COLO829 (cell line): ENCODE measurements at regions not wholly inside any gene's neighbourhood (a gene's known extent, or its start where the extent isn't known, plus 50 kb on each side); places are given as distances from the start of the nearest gene placed in this dataset.
"Not testable (repeated sequence)": the region's sequence is repeated elsewhere in the genome, so short reads cannot be mapped to it uniquely, and the experiment has no call there.

Source experiments
- DNase-seq: peaks from one replicate; pipeline ENCODE4 v3.0.0; 2012; ENCODE audit warnings: low spot score

DNA sequence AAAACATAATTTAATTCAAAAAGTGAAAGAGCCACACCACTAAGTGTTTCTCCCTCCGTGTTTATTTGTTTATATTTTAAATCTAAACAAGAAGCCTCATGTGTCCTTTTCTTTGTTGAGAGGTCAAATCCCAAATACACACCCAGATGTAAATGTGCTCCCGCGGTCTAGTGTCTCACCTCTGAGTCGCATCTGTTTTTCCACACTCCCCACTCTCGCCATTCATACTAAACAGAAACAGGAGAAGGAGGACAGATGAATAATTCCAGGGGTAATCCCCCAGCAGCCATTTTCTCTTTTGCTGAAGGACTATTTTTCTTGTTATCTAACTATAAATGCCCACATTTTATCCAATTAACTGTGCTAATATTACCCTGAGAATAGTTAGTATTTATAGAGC, 361.6 kb upstream of the RIOK2 start:
- DNase-seq: no peak

DNA sequence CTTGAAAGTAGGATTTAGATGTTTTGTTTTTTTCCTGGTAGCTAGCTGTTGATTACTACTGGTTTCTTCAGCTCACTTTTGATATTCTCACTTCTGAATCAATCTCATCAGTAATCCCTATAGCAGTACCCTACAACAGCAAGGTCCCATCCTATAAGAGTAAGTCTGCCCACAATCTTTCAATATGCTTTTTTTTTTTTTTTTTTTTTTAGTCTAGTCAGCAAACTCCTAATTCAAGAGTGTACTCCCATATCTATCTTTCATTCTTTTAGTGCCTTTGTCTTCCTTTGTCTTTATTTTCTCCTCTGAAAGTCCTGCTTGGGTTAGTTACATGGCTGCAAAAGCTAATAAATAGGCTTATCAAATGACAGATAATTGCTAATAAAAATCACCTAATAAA, 362.4 kb upstream of the RIOK2 start:
- no peak for DNase-seq

DNA sequence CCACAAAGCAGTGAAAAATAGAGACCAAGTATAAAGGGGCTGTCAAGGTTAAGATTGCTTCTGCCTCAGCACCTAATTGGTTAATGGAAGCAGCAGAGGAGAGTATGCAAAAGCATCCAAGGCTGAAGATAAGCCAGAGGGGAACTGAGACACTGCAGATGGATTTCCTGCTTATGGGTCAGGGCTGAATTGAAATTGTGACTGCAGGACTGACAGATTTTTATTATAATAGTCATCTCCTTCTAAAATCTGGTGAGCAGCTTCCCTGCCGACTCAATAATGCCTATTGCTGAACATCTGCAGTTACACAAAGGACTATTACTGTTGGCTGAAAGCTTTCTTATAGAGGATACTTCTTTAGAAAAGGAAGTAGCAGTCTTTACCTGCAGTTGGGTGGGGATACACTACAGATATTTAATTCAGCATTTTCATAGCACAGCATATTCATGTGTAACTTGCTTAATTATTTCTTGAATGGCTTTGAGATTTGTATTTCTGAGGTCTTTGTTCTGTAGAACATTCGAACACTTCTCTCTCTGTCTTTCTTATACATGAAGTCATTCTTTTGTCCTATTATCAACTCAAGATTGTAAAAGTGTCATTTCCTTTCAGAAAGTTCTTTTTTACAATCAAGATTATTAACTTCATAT, 363.0 kb upstream of the RIOK2 start:
- DNase-seq: no peak

DNA sequence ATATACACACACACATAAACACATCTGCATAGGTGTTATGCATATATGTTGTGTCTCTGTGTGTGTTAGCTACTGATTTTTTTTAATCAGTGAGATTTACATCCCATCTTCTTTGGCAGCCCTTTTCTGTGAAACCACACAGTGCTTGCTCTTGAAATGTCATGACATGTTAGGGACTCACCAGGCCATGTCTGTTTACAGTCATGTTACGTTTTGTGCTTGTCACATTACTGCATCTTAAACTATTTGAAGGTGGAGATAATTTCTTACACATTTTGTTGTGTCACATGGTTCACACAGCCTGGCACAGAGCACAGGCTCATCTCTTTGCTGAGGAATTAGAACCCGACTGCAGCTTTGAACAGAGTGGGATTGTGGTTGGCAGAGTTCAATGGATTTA, 364.4 kb upstream of the RIOK2 start:
- DNase-seq: no peak

DNA sequence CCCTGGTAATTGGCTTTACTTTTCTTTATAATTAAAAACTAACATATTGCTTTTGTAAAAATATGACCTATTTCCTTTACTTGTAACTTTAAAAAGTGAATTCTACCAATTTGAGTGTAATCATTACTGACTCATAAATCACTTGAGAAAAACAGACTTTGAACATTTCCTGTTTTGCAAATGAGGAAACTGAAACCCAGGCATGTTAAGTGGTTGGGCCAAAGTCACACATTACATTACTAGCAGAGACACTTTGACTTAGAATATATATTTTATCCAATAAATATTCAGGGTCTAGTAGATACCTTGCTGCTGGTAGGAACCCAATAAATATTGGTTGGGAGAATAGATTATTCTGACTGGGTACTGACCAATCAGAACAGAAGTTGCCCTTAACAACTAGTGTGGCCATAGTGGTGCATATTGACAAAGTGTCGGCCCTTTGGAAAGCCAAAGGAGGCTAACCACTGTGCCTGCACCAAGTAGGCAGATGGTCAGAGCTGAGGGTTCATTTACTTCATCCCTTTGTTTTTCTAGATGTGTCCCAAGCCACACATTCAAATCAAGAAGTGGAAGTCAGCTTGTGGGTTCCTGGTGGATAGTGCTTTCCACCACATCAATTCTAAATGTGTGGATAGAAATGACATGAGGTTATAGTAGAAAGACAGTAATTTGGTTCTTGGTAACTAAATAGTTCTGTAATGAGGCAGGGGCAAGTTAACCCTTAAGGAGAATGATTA, 365.1 kb upstream of the RIOK2 start:
- no peak for DNase-seq

DNA sequence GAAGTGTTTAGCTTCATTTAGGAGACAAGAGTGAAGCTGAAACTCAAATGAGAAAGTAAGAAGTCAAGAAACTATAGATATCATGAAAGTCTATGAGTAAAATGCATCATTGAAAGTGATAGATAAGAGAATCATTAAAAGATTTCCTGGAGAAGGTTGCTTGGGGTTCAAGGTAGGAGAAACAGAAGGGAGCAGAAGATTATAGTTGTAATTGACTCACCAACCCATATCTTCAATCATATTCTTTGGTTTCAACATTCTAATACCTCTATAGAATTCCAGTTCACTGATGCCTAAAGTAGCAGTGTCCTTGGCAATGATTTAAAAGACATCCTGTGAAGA, 365.7 kb upstream of the RIOK2 start:
- no peak for DNase-seq

DNA sequence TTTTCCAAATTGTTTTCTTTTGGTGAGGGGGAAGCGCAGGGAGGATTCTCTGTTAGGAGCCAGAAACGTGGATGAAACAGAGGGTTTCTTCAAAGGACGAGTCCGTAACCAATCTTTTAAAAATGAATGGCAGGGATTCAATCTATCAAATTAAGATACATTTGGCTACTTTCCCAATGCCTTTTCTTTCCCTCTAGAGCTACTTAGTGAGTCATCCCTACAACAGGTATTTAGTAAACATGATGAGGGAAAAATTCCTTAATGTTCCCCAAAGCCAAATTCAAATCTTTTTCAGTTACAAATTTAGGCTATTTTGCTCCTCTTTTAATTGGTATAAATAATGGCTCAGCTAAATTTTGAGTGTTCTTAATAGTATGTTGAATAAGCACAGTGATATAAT, 366.4 kb upstream of the RIOK2 start:
- DNase-seq: no peak

DNA sequence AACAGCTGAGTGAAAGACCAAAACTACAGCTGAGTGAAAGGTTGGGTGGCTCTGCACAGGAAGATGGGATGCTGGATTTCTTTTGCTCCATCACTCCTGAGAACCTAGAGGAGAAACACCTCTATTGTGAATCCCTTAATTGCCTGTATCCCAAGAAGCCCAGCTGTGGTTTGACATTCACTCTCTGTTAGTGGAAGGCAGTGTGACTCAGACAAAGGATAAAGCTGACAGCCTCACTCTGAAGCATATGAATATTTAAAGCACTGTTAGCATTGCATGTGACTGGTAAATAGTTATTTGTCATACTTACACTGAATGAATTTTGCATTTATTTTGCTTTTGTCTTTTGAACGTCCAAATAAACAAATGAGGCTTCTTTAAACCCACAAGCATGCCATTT, 367.1 kb upstream of the RIOK2 start:
- peak; percentile 6 for DNase-seq

DNA sequence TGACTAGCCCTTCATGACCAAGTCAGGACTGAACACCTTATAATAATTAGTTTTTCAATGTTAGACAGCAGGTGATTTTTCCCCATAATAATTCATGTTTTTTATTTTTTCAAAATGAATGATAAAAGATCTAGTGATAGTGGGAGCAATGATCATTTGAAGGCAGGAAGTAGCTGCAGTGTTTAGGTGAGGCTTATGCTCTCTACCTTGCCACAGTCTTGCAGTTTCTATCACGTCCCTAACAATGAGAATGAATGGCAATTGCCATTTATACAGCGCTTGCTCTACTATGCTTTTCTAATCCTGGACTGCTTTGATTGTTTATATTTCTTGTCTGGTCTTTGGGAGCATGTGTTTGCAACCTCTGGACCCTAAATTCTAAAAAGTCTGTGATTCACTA, 367.8 kb upstream of the RIOK2 start:
- DNase-seq: no peak

DNA sequence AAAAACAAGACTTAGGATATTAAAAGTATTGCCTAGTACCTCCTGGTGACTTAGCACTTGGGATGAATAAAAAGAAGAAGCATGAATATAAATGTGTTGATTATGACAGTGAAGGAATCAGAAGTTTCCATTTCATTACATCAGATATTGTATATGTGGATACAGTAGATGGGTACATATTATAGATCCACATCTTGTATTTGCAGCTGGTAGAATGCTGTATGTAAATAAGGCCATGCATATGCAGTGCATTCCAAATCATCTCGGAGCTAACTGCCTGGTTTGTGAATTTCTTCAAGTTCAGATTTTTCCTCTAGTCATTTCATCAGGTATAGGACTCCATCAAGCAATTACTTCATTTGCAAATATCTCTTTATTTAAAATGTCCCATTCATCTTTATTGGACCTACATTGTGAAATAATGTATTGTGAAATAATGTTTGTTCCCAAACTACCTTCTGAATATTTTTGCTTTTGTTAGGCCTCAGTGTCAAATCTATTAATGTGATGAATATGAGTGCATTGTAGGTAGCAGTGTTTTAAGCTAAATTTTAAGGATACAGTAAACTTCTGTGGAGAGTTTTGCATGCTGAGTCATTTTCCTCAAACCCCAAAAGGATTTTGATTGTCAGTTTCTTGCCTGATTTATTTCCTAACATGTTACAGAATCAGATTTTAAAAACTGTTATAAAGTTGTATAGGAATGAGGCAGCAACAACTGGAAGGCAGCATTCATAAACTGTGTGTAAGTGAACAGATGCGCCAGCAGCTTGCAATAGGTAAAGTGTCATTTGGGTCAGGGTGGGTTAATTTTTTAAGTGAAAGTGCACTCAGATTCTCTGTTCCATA, 370.8 kb upstream of the RIOK2 start:
- no peak for DNase-seq

DNA sequence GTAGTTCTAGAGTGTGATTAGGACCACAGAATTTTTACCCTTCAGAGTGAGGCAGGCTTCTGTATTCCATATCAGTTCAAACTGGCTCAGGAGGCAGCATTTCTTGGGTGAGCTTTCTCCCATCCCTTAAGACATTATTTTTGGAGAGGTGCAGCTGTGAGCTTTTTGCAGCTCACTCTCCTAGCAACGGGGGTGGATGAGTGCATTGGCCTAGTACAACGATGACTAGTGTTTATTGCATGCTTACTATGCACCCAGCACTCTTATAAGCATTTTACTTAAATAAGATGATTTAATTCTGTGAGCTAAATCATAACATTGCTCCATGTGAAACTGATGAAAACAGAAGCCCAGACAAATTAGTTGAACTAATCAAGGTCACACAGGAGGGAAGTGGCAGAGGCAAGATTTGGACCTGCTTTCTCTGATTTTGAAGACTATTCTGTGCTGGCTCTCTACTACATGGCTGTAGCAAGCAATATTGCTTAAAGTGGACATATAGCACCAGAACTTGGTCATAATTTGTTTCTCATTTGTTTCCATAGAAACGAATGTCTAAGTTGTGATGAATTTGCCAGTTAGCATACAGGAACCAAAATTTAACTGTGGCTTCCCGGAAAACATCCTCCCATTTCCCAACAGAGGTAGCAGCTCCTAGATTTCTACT, 372.1 kb upstream of the RIOK2 start:
- DNase-seq: no peak

DNA sequence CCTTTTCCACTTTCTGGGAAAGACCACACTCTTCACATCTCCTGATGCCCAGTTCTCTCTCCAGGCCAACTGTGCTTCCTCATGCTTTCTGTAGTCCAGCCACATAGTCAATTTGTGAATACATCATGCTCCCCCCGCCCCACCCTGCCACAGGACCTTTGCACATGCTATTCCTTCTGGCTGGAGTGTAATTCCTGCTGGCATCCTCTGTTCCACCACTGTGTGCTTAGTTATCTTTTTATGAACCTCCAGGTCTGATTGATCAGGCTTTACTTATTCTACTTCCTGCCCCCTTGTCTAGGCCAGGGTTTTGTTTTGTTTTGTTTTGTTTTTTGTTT, 372.6 kb upstream of the RIOK2 start:
- no peak for DNase-seq

DNA sequence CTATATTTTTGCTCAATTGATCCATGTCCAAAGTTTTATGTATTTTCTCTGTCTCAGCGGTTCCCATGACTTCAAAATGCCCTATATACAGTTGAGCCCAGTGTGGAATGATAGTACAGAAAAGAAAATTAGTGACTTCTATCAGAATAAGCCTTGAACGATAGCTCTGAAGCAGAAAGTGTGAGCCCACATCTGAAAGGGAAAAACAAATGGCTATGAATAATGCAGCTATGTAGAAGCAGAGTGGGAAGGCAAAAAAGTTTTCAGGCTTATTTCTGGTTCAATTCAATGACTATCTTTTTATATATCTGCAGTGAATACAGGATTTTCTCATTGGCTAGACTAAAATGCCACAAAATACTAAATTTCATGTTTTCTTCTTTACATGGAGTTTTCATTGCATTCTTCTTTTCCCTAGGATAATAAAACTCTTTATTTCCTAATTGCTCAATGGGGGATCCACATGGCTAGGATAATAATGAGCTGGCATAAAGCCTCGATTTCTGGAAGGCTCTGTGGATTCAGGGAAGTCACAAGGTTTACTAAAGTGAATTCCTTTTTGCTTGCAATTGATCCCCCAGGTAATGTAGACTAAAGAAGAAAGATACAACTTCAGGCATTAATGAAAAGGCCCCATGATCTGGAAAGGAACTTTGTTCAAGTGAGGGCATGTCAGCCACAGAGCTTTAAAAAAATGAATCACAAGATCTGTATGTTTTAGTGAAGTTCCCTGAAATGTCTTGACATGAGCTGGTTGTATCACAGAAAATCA, 377.0 kb upstream of the RIOK2 start:
- peak; percentile 4 for DNase-seq

DNA sequence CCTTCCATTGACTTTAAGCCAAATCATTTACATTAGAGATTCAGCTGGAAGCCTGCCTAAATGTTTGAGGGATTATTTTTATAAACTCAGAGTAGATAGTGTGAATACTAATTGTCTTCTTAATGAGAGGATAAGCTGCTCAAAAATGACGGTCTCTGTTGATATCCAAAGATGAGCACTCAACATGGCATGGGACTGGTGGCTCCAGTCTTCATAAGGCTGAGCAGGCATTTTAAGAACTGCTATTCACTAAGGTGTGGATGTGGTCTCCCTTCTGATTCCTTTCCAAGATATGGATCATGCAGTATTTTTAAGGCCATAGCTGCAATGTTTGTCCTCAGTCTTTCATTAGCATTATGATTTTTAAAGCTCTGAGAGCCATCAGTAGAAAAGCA, 377.5 kb upstream of the RIOK2 start:
- DNase-seq: no peak

DNA sequence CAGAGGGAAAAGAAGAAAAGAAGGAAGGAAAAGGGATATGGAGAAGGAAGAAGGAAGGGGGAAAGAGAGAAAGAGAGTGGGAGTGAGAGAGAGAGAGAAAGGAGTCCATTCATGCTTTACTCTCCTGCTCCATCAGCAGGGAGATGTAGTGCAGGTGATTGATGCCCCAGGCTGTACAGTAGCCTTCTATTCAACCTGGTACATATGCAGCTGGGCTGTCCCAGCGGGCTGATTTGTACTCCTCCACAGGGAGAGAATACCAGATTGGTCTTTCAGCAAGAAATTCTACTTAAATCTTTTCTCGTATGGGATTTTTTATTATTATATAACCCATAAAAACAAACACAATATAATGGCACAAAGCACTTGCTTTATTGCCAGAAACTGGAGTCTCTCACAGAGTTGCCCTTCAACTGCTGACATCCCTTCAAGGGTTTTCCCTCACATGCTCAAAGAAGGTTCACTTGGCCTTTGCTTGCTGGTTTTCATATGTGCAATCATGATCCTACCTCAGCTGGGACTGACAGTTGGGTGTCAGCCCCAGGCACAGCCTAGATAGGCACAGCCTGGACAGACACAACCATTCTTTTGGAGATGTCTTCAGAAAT, 380.1 kb upstream of the RIOK2 start:
- no peak for DNase-seq

DNA sequence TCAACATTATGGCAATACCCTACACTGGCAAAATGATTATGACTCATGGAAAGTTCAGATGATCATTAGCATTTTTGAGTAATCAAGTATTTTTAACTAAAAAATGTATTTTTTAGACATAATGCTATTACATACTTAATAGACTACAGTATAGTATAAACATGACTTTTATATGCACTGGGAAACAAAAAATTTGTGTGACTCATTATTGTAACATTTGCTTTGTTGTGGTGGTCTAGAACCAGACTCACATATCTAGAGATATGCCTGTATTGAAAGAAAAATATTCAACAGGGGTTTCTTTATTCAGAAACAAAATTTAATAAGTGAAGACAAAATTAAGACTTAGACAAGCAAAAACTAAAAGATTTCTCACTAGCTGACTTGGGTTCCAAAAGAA, 385.3 kb upstream of the RIOK2 start:
- no peak for DNase-seq

DNA sequence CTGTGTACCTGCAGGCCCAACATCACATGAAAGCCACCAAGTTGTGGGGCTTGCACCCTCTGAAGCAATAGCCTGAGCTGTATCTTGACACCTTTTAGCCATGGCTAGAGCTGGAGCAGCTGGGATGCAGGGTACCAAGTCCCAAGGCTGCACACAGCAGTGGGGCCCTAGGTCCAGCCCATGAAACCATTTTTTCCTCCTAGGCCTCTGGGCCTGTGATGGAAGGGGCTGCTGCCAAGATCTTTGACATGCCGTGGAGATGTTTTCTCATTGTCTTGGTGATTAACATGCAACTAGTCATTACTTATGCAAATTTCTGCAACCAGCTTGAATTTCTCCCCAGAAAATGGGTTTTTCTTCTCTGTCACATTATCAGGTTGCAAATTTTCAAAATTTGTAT, 387.2 kb upstream of the RIOK2 start:
- no peak for DNase-seq

DNA sequence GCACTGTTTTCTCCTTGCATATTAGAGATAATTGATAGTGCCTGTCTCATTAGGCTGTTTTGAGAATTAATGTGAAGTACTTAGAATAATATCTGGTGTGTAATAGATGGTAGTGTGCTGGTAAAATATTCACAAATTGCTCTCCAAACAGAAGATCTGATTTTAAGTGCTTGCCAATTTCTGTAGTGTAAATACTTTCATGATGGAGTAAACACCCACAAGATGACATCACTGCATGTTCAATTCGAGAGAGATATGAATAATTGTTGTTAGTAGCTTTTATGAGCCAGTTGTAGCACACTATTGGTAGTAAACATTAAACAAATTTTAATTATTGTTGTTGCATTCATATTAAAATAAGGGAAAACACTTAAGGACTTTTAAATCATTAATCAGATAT, 392.3 kb upstream of the RIOK2 start:
- no peak for DNase-seq

DNA sequence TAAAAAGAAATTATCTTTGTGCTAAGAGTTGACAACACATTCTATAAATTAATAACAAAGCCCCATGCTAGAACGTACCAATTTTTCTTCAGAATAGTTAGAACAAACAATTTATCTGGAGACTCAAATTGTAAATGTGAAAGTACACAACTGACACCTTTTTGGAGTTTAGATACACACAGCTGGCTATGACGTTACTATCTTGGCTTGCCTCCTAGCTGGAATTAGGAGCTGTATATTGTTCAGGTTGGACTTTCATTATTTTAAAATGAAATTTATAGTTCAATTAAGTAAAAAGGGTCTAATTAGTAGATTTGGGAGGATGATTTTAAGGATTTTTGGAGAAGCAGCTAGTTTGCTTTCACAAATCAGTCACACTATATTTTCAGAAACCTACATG, 393.9 kb upstream of the RIOK2 start:
- no peak for DNase-seq

DNA sequence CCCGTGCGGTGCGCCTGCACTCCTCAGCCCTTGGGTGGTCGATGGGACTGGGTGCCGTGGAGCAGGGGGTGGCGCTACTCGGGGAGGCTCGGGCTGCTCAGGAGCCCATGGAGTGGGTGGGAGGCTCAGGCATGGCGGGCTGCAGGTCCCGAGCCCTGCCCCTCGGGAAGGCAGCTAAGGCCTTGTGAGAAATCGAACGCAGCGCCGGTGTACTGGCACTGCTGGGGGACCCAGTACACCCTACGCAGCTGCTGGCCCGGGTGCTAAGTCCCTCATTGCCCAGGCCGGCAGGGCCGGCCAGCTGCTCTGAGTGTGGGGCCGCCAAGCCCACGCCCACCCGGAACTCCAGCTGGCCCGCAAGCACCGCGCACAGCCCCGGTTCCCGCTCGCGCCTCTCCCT, 396.9 kb upstream of the RIOK2 start:
- DNase-seq: not testable (repeated sequence)

DNA sequence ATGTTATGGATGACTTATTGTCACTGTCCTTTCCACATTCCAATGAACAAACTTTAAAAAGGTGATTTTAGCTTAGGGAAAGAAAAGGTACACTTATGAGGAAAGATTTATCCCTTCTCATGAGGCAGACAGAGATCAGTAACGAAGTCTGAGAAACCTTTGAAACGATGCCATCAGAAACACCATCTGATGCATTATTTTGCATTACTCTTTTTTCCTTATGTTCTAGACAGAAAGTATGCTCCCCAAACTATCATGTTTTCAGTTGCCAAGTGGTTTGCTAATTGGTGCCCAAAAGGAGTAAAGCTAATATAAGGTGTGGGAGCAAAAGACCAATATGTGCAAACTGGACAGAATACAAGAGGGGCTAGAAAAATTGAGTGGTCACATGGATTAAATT, 397.7 kb upstream of the RIOK2 start:
- no peak for DNase-seq

DNA sequence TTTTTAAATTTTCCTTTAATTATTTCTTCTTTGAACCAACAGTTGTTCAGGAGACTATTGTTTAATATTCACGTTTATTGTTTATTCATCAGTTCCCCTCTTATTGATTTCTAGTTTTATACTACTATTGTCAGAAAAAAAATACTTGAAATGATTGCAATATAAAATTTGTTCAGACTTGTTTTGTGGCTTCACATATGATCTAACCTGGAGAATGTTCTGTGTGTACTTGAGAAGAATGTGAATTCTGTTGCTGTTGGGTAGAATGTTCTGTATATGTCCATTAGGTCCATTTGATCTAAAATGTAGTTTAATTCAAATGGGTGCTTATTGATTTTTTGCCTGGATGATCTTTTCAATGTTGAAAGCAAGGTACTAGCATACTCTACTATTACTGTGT, 408.7 kb upstream of the RIOK2 start:
- no peak for DNase-seq
